Posterior vena cava (tissue), 2 donors: ENCODE measurements at regions not wholly inside any gene's neighbourhood (a gene's known extent, or its start where the extent isn't known, plus 50 kb on each side); places are given as distances from the start of the nearest gene placed in this dataset.
"Not testable (repeated sequence)": the region's sequence is repeated elsewhere in the genome, so short reads cannot be mapped to it uniquely, and the experiment has no call there.

ENCODE experiments used
- DNase-seq: peaks from one replicate; pipeline ENCODE4 v3.0.0-alpha.2; 2020; ENCODE audit warnings: low spot score
- intact Hi-C, 2 donors: fragments of 100-400 bp; cut with DNase I; formaldehyde crosslinking; loops; one replicate each; pipeline versions ENCODE4 v1.14.1 to v1.14.2; 2022 to 2023
- donor health status: DM: yes; HTN: yes; CAD: no.
- donor health status: DM: yes; HTN: yes; CAD: no.

DNA sequence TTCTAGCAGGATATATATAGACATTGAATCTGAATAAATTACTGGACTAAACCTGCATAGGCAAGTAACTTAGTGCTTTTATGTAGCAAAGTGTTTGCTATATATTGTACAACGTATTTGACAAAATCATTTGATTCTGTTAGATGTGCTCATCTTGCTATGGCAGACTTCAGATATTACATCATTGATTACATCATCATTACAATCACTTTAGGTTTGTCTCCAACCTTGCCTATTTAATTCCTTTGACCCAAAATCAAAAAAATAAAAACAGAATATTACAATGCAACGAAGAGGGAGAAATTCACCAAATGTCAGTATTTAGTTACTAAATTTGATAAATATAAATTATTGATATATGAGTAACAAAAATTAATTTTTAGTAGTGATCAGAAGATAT, 155.7 kb upstream of the STEAP1 start:
- intact Hi-C loops, result no loop called here
- DNase-seq, result no peak

DNA sequence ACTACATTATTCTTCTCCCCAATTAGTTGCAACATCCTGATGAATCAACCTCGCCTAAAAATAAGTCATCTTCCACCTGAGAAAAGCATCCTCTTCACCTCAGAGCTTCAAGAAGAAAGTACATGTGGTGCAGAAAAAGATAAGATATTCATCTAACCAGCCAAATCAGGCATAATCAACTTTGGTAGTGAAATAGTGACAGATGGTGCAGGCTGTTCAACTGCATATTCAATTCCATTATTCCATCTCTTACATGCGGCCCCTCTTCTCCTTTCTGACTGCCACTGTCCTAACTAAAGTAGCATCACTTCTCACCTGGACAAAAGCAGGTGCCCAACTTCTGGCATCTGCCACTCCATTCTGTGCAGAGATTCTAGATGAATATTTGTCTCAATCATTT, 148.4 kb upstream of the STEAP1 start:
- no peak for DNase-seq

DNA sequence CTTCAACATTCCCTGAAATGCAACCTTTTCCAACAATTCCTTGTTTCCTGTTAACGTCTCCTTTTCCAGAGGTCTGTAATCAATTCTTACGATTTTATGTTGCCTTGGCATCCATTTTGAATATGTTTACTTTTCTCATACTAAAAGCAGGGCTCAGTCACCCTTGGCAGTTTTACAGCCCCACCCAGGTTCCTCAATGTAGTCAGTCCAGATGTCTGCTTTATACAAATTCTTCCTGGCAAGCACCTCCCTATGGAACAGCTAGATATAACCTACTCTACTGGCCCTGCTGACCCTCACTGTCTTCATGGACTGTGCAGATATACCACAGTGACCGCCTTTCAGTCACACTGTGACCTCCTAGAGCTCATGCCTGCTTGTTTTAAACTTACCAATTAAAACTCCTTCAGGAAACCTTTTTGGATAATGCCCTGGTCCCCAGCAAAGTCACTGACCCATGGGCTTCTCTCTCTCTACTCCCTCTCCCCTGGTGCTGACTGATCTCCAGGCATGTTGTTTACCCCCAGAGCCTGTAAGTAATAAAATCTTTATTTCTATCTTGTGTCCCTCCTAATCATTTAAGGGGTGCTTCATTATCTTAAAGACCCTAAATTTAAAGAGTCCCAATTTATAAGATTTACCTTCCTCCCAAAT, 147.1 kb upstream of the STEAP1 start:
- intact Hi-C loops, result no loop called here
- no peak for DNase-seq

More for the DNA sequence above, 148.4 kb upstream of the STEAP1 start:
- intact Hi-C loops, result no loop called here

DNA sequence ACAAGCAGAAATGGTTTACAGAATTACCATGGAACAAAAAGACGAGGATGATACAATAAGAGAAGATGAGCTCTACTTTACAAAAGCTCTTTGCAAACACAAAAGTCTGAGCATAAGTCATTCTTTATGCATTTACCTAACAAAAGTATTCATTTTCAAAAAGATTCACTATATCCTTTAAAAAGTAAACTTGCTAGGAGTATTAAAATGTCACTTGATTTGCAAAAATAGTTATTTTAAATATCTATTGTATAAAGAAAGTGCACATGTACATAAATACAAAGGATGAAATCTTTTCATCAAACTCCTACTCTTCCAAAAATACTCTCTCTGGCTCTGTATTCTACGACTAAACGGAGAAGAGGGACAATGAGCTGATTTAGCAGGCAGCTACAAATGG, 146.4 kb upstream of the STEAP1 start:
- DNase-seq, result no peak
- intact Hi-C loops, result no loop called here

DNA sequence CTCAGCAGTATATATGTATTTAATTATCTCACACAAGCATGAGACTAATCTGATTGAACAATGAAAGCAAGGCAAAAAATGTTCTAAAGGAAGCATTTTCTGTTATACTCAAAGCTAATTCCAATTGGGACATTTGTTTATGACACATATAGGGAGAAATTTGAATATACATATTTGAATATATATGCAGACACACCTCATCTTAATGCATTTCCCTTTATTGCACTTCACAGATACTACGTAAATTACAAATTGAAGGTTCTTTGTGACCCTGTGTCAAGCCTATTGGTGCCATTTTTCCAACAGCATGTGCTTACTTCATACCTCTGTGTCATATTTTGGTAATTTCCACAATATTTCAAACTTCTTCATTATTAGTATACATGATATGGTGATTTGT, 132.1 kb upstream of the STEAP1 start:
- intact Hi-C loops, result no loop called here
- no peak for DNase-seq

DNA sequence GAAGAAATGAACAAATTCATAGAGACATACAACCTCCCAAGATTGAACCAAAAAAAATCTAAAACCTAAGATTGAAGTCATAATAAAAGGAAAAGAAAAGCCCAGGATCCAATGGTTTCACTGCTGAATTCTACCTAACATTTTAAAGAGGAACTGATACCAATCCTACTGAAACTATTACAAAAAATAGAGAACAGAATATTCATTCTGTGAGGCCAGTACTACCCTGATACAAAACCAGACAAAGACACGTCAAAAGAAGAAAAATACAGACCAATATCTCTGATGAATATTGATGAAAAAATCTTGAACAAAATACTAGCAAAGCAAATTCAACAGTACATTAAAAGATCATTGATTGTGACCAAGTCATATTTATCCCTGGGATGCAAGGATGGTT, 128.5 kb upstream of the STEAP1 start:
- no peak for DNase-seq
- intact Hi-C loops, result no loop called here

DNA sequence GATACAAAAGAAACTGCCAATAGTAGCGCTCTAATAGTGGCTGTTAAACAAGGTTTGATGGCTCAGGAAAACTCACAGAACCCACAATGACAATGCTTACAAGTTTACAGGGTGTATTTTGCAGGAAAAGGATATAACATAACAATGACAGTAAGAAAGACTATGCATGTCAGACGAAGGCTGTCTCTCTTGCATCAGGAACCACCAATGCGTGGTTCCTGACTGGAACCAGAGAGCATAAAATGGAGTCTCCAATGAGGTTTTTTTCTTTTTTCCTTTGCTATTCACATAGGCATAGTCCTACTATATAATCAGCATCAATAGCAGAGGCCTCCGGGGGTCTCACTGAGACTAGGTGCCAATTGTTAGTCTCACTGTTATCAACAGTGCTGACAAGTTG, 120.4 kb upstream of the STEAP1 start:
- DNase-seq, result no peak
- intact Hi-C loops, result no loop called here

DNA sequence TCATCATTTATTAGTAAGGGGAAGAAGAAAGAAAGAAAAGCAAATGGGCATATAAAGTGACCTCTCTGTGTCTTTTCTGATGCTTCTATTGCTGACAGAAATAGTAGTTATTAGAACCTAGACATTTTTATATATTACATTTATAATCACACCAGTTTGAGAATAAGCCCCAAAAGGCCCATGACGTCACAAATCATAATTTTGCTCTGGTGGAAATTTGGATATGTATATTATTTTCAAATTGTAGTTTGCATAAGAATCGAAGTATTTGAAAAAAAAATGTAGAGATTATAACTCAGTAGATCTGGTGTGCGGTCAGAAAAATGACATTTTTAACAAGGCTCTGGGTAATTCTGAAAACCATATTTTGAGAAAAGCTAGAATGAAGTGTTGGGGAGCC, 101.2 kb upstream of the STEAP1 start:
- DNase-seq, result no peak
- intact Hi-C loops, result no loop called here

DNA sequence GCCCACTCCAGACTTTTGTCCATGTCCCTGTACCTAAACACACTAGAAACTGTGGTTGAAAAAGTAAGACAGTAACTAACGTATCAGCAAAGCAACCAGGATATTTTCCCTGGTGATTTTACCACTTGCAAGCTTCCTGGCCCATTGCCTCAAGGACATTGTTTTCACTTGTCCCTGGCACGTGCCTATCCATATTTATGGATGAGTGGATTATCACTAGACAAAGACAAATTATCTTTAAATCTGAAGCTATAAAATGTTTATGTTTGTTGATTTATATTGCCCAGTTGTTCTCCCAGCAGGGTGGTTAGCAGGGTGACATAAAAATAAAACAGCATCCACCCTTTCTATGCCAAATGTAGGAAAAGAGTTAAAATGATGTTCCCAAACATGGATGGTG, 93.2 kb upstream of the STEAP1 start:
- intact Hi-C loops, result no loop called here
- DNase-seq, result no peak

DNA sequence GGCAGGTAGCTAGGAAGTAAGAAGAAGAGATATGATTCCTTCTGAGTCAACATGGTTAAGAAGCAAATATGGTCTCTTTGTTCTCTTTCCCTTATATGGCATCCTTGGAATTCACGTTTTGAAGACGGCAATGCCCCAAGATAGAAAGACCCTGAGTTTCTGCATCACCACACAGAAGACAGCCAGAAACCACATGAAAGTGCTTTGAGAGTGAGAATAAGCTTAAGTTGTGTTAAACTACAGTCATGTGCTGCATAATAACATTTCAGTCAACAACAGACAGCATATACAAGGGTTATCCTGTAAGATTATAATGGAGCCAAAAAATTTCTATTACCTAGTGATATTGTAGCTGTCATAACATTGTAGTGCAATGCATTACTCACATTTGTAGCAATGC, 89.9 kb upstream of the STEAP1 start:
- no peak for DNase-seq
- intact Hi-C loops, result no loop called here

DNA sequence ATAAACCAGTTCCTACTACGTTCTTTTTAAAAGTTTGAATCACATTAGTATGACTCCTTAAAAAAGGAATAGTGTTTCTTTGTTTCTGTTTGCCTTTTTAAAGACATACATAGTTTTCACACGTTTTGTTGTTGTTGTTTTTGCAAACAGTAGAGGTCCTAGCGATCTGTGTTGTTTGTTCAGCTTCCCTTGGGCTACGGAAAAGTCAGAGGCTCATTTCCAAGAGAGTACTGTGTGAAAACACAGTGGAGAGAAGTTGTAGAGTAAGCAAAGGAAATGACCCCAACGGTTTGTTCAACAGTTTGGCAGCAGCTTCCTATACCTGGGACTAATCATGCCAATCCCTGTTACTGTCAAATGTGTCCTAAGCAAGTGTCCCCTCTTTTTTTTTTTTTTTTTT, 87.1 kb upstream of the STEAP1 start:
- DNase-seq, result no peak
- intact Hi-C loops, result no loop called here

DNA sequence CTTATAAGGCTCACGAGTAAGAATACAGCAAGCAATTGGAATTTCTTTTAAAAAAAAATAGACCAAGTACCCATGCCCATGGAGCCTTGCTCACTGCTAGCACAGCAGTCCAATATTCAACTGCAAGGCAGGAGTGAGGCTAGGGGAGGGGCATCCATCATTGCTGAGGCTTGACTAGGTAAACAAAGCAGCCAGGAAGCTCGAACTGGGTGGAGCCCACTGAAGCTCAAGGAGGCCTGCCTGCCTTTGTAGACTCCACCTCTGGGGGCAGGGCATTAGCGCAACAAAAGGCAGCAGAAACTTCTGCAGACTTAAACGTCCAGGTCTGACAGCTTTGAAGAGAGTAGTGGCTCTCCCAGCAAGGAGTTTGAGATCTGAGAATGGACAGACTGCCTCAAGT, 84.0 kb upstream of the STEAP1 start:
- intact Hi-C loops, DNase-seq: not testable (repeated sequence)

DNA sequence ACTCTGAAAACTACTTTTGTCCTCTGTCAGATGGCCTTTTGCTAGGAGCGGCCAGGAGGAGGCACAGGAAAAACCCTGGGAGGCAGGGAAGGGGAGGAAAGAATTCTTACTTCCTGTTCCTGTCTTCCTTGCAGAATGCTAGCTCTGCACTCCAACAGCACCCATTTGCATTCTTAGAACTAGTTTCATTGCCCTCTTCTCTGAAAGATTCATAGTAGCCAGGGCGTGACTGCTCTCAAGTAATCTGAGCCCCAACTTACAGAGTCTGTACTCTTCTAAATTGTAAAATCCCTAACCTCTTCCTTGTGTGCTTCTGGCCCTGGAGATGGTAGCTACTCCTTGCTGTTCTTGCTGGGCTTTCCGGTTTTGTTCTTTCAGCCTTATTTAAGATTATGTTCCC, 75.3 kb upstream of the STEAP1 start:
- intact Hi-C loops, result no loop called here
- no peak for DNase-seq

DNA sequence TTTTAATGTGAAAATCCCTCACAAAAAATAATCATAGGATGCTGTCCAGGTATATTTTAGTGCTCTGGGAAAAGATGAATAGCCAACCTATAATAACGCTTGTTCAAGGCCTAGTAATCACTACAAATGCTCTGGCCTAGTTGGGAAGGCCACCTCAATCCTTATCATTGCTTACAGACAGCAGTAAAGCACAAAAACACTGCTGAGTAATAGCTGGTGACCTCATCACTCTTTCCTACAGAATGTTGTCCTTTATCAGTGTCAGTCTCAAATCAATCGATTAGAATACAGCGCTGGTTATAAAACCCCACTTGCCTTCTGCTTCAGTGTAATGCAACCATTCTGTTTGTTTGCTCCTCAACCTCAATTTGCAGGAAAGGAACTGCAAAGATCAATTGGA, 72.6 kb upstream of the STEAP1 start:
- intact Hi-C loops, result no loop called here
- no peak for DNase-seq

DNA sequence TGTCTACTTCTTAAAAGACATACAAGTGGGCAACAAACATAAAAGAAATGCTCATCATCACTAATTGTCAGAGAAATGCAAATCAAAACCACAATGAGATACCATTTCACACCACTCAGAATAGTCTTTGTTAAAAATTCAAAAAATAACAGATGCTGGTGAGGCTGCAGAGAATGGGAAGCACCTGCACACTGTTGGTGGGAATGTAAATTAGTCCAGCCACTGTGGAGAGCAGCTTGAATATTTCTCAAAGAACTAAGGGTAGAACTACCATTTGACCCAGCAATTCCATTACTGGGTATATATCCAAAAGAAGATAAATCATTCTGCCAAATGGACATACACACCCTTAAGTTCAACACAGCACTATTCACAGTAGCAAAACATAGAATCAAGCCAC, 61.8 kb upstream of the STEAP1 start:
- no peak for DNase-seq
- intact Hi-C loops, result no loop called here

DNA sequence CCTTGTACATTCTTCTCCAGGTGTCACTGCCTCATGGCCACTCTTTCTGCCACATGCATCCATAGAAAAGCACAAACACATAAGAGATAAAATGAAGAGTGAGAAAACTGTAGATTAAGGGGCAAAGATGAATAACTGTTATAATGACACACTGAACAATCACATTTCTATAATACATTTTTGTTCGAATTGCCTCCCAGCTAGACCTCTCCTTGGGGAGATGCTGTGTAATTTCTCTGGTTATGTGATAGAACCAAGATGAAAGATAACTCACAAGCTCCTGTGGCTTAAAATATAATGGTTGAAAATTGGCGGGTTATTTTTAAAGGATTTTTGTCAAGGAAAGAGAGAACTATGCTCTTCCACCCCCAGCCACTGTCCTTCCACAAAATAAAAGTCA, 60.2 kb upstream of the STEAP1 start:
- intact Hi-C loops, result no loop called here

More for the DNA sequence above, 60.2 kb upstream of the STEAP1 start:
- DNase-seq, result no peak
